ENCODE measurements at regions not wholly inside any gene's neighbourhood (a gene's known extent, or its start where the extent isn't known, plus 50 kb on each side); places are given as distances from the start of the nearest gene placed in this dataset.
A peak's percentile ranks its signal among the peaks of the same experiment; 100 is the strongest.

GRCh38 chr14:54301359-54301758, 95.4 kb upstream of the CDKN3 start:
- no peaks in the 10 kb centered on the region for H3K27me3 ChIP-seq
- 77 to 84% methylated on average over 7 of the region's 7 CpGs for WGBS, 2 donors
- H3K36me3 ChIP-seq: no peaks in the 10 kb centered on the region
- no peak for TF ChIP-seq POLR2A (IDR thresholded peaks at IDR 0.05)
- TF ChIP-seq CTCF (IDR thresholded peaks at IDR 0.05): no peak
- H3K4me3 ChIP-seq (replicated peaks in 1 of 3): no peak overlapping the region
- peaks cover 21 to 37% of the 10 kb centered on the region in 2 donors for H3K4me1 ChIP-seq
- intact Hi-C loops (cut with DNase I): no loop called here
- H3K9me3 ChIP-seq: no peaks in the 10 kb centered on the region
- DNase-seq: no peak
- peak overlapping the region; percentile 29 to 51 (median 37) for H3K27ac ChIP-seq

GRCh38 chr14:54306806-54307205, 90.0 kb upstream of the CDKN3 start:
- WGBS, 2 donors: 21 to 45% methylated on average over 4 of the region's 4 CpGs
- TF ChIP-seq POLR2A (IDR thresholded peaks at IDR 0.05) (peak in 1 of 2 donors; percentile 4), CTCF (IDR thresholded peaks at IDR 0.05) (no peak)
- no peaks in the 10 kb centered on the region for H3K36me3 ChIP-seq
- peak; percentile 65 to 75 for DNase-seq
- H3K4me1 ChIP-seq: peaks cover 21 to 28% of the 10 kb centered on the region in 2 donors
- H3K9me3 ChIP-seq: no peaks in the 10 kb centered on the region
- H3K4me3 ChIP-seq (replicated peaks in 1 of 3): no peak overlapping the region
- peak overlapping the region; percentile 77 to 86 (median 82) for H3K27ac ChIP-seq
- no peaks in the 10 kb centered on the region for H3K27me3 ChIP-seq
- intact Hi-C loops (cut with DNase I): no loop called here

GRCh38 chr14:54309615-54310014, 87.2 kb upstream of the CDKN3 start:
- no peaks in the 10 kb centered on the region for H3K36me3 ChIP-seq
- H3K9me3 ChIP-seq: no peaks in the 10 kb centered on the region
- TF ChIP-seq POLR2A (IDR thresholded peaks at IDR 0.05) (no peak), CTCF (IDR thresholded peaks at IDR 0.05) (no peak)
- intact Hi-C loops (cut with DNase I): no loop called here
- 73 to 88% methylated on average over 5 of the region's 5 CpGs for WGBS, 2 donors
- H3K4me3 ChIP-seq (replicated peaks in 1 of 3): no peak overlapping the region
- peaks cover 21 to 38% of the 10 kb centered on the region in 2 donors for H3K4me1 ChIP-seq
- H3K27me3 ChIP-seq: no peaks in the 10 kb centered on the region
- no peak overlapping the region for H3K27ac ChIP-seq
- no peak for DNase-seq

- no peaks in the 10 kb centered on the region for H3K27me3 ChIP-seq
- peaks cover 21 to 41% of the 10 kb centered on the region in 2 donors for H3K4me1 ChIP-seq
- 89 to 90% methylated on average over 9 to 10 of the region's 10 CpGs for WGBS, 2 donors
- no peaks in the 10 kb centered on the region for H3K9me3 ChIP-seq
- H3K36me3 ChIP-seq: no peaks in the 10 kb centered on the region
- intact Hi-C loops (cut with DNase I): no loop called here
- no peak overlapping the region for H3K27ac ChIP-seq
- no peak overlapping the region for H3K4me3 ChIP-seq (replicated peaks in 1 of 3)
- no peak for DNase-seq
- TF ChIP-seq POLR2A (IDR thresholded peaks at IDR 0.05) (no peak), CTCF (IDR thresholded peaks at IDR 0.05) (no peak)
These were observed 86.5 kb upstream of the CDKN3 start for GRCh38 chr14:54310151-54310850.

GRCh38 chr14:54310851-54311228, 86.0 kb upstream of the CDKN3 start:
- Histone ChIP-seq H3K36me3 (no peaks in the 10 kb centered on the region), H3K27ac (no peak overlapping the region), H3K27me3 (no peaks in the 10 kb centered on the region), H3K9me3 (no peaks in the 10 kb centered on the region), H3K4me3 (replicated peaks in 1 of 3) (no peak overlapping the region), H3K4me1 (peaks cover 15 to 36% of the 10 kb centered on the region in 2 donors)
- intact Hi-C loops (cut with DNase I): no loop called here
- WGBS, 2 donors: 74 to 80% methylated on average over 2 of the region's 2 CpGs
- DNase-seq: no peak
- TF ChIP-seq CTCF (IDR thresholded peaks at IDR 0.05): no peak
- TF ChIP-seq POLR2A (IDR thresholded peaks at IDR 0.05): no peak
